ENCODE measurements at regions not wholly inside any gene's neighbourhood (a gene's known extent, or its start where the extent isn't known, plus 50 kb on each side); places are given as distances from the start of the nearest gene placed in this dataset.

DNA sequence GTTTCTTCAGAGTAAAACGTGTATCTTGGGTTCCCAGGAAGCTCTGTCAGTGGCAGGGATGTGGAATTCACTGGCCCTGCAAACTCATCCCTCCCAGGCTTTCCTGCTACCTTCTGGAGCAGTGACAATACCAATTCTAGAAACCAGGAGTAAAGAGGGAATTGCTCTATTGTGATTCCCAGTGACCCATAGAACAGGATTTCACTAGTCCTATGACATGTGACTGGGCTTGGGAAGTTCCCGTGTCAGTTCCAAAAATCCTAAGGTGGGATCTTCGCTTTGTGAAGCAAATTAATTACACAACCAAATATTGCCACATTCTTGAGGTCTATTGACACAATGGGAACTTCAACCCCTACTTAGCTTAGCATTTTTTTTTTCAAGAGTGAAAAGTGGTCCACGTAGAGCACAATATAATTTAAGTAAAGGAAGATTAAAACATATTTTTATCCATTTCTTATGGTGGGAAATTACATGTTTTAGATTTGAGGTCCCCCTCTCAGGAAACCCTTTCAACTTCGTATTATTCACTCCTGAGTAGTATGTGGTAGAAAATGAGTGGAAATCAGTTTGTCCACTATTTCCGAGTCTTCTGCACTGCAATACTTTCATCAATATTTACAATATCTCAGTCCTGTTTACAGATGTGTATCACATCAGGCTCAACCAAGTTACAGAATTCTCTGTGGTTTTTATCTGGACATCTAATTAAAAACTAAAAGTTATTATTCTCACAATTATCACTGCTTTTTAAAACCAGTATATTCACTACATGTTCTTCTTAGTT lies 88.9 kb upstream of the SOX5 start:
- TF ChIP-seq, protein P1, sequence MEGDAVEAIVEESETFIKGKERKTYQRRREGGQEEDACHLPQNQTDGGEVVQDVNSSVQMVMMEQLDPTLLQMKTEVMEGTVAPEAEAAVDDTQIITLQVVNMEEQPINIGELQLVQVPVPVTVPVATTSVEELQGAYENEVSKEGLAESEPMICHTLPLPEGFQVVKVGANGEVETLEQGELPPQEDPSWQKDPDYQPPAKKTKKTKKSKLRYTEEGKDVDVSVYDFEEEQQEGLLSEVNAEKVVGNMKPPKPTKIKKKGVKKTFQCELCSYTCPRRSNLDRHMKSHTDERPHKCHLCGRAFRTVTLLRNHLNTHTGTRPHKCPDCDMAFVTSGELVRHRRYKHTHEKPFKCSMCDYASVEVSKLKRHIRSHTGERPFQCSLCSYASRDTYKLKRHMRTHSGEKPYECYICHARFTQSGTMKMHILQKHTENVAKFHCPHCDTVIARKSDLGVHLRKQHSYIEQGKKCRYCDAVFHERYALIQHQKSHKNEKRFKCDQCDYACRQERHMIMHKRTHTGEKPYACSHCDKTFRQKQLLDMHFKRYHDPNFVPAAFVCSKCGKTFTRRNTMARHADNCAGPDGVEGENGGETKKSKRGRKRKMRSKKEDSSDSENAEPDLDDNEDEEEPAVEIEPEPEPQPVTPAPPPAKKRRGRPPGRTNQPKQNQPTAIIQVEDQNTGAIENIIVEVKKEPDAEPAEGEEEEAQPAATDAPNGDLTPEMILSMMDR (IDR thresholded peaks at IDR 0.05 in 2 of 3, conservative IDR thresholded peaks at IDR 0.05 in 1 of 3; ENCODE audit: borderline replicate concordance in 1 of 3, insufficient read depth in 1 of 3, low read depth in 2 of 3, low read length in 2 of 3): no peak
- TF ChIP-seq, protein P2, sequence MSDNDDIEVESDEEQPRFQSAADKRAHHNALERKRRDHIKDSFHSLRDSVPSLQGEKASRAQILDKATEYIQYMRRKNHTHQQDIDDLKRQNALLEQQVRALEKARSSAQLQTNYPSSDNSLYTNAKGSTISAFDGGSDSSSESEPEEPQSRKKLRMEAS (IDR thresholded peaks at IDR 0.05): no peak
- no peak for TF ChIP-seq POLR2A (IDR thresholded peaks at IDR 0.05; ENCODE audit: borderline replicate concordance, extremely low read depth, insufficient read depth, insufficient read length)
- TF ChIP-seq EZH2 (IDR thresholded peaks at IDR 0.05): no peak
- no peak for TF ChIP-seq RAD21 (IDR thresholded peaks at IDR 0.05; ENCODE audit: low read depth)
- TF ChIP-seq, protein P3, sequence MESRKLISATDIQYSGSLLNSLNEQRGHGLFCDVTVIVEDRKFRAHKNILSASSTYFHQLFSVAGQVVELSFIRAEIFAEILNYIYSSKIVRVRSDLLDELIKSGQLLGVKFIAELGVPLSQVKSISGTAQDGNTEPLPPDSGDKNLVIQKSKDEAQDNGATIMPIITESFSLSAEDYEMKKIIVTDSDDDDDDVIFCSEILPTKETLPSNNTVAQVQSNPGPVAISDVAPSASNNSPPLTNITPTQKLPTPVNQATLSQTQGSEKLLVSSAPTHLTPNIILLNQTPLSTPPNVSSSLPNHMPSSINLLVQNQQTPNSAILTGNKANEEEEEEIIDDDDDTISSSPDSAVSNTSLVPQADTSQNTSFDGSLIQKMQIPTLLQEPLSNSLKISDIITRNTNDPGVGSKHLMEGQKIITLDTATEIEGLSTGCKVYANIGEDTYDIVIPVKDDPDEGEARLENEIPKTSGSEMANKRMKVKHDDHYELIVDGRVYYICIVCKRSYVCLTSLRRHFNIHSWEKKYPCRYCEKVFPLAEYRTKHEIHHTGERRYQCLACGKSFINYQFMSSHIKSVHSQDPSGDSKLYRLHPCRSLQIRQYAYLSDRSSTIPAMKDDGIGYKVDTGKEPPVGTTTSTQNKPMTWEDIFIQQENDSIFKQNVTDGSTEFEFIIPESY (IDR thresholded peaks at IDR 0.05; ENCODE audit: extremely low read depth, insufficient replicate concordance, low read length): no peak
- TF ChIP-seq SIN3A (IDR thresholded peaks at IDR 0.05; ENCODE audit: low read depth): no peak
- no peak for TF ChIP-seq ZFX (IDR thresholded peaks at IDR 0.05)
- TF ChIP-seq, protein P4, sequence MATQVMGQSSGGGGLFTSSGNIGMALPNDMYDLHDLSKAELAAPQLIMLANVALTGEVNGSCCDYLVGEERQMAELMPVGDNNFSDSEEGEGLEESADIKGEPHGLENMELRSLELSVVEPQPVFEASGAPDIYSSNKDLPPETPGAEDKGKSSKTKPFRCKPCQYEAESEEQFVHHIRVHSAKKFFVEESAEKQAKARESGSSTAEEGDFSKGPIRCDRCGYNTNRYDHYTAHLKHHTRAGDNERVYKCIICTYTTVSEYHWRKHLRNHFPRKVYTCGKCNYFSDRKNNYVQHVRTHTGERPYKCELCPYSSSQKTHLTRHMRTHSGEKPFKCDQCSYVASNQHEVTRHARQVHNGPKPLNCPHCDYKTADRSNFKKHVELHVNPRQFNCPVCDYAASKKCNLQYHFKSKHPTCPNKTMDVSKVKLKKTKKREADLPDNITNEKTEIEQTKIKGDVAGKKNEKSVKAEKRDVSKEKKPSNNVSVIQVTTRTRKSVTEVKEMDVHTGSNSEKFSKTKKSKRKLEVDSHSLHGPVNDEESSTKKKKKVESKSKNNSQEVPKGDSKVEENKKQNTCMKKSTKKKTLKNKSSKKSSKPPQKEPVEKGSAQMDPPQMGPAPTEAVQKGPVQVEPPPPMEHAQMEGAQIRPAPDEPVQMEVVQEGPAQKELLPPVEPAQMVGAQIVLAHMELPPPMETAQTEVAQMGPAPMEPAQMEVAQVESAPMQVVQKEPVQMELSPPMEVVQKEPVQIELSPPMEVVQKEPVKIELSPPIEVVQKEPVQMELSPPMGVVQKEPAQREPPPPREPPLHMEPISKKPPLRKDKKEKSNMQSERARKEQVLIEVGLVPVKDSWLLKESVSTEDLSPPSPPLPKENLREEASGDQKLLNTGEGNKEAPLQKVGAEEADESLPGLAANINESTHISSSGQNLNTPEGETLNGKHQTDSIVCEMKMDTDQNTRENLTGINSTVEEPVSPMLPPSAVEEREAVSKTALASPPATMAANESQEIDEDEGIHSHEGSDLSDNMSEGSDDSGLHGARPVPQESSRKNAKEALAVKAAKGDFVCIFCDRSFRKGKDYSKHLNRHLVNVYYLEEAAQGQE (IDR thresholded peaks at IDR 0.05; ENCODE audit: low read depth): no peak

Measured in HCT116 (cell line).